Panc1 (cell line): ENCODE measurements at regions not wholly inside any gene's neighbourhood (a gene's known extent, or its start where the extent isn't known, plus 50 kb on each side); places are given as distances from the start of the nearest gene placed in this dataset.

Experiments used
- CTCF ChIP-seq: fragments of 450-650 bp; IDR thresholded peaks from 2 replicates; pipeline ENCODE4 v1.5.1; 2017; ENCODE audit warnings: mild to moderate bottlenecking
- POLR2AphosphoS5 ChIP-seq: IDR thresholded peaks from 2 replicates; pipeline ENCODE4 v1.6.1; 2012; ENCODE audit warnings: mild to moderate bottlenecking, low read depth, low read length, moderate library complexity
- REST ChIP-seq, 2 experiments: IDR thresholded peaks; 2 replicates each; pipeline ENCODE4 v1.6.1; 2011 to 2012; ENCODE audit warnings: low read depth in 2 of 2, control low read depth in 1 of 2, low read length in 1 of 2, mild to moderate bottlenecking in 1 of 2, moderate library complexity in 1 of 2; ENCODE audit not compliant: insufficient read depth in 1 of 2
- TCF7L2 ChIP-seq: IDR thresholded peaks from 2 replicates; pipeline ENCODE4 v1.6.1; 2011; ENCODE audit warnings: mild to moderate bottlenecking, low read depth, low read length, inconsistent platforms

- TF ChIP-seq CTCF (no peak), TCF7L2 (no peak), POLR2AphosphoS5 (no peak), REST (IDR thresholded peaks at IDR 0.05; ENCODE audit: insufficient read depth in 1 of 2, low read depth in 2 of 2, low read length in 1 of 2) (no peak)
Measured at GRCh38 chr16:7103056-7103455, 229.6 kb upstream of the RBFOX1 start.
